ENCODE measurements at regions not wholly inside any gene's neighbourhood (a gene's known extent, or its start where the extent isn't known, plus 50 kb on each side); places are given as distances from the start of the nearest gene placed in this dataset.

DNA sequence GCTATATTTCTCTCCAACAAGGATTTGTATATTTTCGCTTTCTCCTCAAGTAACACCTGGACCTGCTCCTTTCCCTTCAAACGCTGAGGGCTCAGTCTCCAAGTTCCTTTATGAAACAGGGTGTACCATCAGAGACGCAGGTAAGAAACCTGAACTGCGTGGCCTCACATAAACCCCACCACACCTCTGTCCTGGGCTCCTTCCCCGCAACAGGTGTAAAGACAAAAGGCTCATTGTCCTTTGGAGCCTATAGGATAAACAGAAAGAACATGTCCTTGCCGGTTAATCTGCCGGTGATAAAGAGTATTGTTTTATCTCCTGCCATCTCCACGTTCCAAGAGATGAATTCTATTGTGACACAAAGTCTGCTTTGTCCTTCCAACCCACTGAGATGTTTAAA lies 111.8 kb upstream of the ADAMTS9 start:
- TF ChIP-seq, protein P1, sequence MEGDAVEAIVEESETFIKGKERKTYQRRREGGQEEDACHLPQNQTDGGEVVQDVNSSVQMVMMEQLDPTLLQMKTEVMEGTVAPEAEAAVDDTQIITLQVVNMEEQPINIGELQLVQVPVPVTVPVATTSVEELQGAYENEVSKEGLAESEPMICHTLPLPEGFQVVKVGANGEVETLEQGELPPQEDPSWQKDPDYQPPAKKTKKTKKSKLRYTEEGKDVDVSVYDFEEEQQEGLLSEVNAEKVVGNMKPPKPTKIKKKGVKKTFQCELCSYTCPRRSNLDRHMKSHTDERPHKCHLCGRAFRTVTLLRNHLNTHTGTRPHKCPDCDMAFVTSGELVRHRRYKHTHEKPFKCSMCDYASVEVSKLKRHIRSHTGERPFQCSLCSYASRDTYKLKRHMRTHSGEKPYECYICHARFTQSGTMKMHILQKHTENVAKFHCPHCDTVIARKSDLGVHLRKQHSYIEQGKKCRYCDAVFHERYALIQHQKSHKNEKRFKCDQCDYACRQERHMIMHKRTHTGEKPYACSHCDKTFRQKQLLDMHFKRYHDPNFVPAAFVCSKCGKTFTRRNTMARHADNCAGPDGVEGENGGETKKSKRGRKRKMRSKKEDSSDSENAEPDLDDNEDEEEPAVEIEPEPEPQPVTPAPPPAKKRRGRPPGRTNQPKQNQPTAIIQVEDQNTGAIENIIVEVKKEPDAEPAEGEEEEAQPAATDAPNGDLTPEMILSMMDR (conservative IDR thresholded peaks at IDR 0.05 in 1 of 2, IDR thresholded peaks at IDR 0.05 in 1 of 2; ENCODE audit: extremely low read depth in 1 of 2, insufficient read depth in 1 of 2, low read depth in 1 of 2, low read length in 2 of 2) = no peak
- TF ChIP-seq EZH2 (IDR thresholded peaks at IDR 0.05; ENCODE audit: borderline replicate concordance, low read length) = no peak
